ENCODE measurements at regions not wholly inside any gene's neighbourhood (a gene's known extent, or its start where the extent isn't known, plus 50 kb on each side); places are given as distances from the start of the nearest gene placed in this dataset.

GRCh38 chr13:88183440-88183839 lies 512.3 kb downstream of the SLITRK5 start:
- TF ChIP-seq CTCF (IDR thresholded peaks at IDR 0.05; ENCODE audit: low read depth, low read length) (no peak), EZH2phosphoT487 (IDR thresholded peaks at IDR 0.05; ENCODE audit: low read depth) (no peak)

Measured in OCI-LY3 (cell line).